K562 (cell line): ENCODE measurements at regions not wholly inside any gene's neighbourhood (a gene's known extent, or its start where the extent isn't known, plus 50 kb on each side); places are given as distances from the start of the nearest gene placed in this dataset.

Experiments
- ATAC-seq: fragments of 200-7000 bp; cut with Tn5 transposase; 3 replicates; pipeline ENCODE4 v1.9.1; 2020; ENCODE audit warnings: moderate library complexity
- BruUV-seq: library from RNA; stranded (reverse); fragments of 400-500 nt; replicated peaks from 2 replicates; lab custom pipeline; 2021; lab: Mats Ljungman, UMichigan
- CTCF ChIA-PET: fragments of 300-600 bp; formaldehyde crosslinking; extraction: SDS; loops from one replicate; lab custom pipeline; 2021; ENCODE audit warnings: low intra/inter-chr PET ratio; lab: Yijun Ruan, JAX
- POLR2A ChIA-PET: fragments of 300-600, 350-650 bp; sonication (Branson Sonifier 250); formaldehyde crosslinking; extraction: SDS; loops from one replicate; lab custom pipeline; 2021; ENCODE audit warnings: antibody characterized with exemption, inconsistent platforms; lab: Yijun Ruan, JAX
- DNase-seq, 4 experiments: peaks; one replicate each; pipeline versions ENCODE4 v3.0.0 to v3.0.0-alpha.2; 2011 to 2018; ENCODE audit warnings: low spot score in 3 of 4, mixed read lengths in 3 of 4; ENCODE audit errors: extremely low read depth in 1 of 4
- FAIRE-seq: peaks from 2 replicates; lab custom pipeline; 2011; peaks lifted over from hg19 to GRCh38; lab: Jason Lieb, UNC
- H2AFZ ChIP-seq: 2 replicates; pipeline ENCODE4 v1.6.0; 2011; ENCODE audit warnings: low read depth, low read length, control low read depth, inconsistent platforms
- H3K27ac ChIP-seq: fragments of 200-600 bp; 3 replicates; pipeline ENCODE4 v1.8.0; 2011; ENCODE audit warnings: low read depth, mild to moderate bottlenecking, control low read depth, inconsistent platforms, low read length, moderate library complexity, mixed read lengths; ENCODE audit errors: extremely low read depth
- H3K27me3 ChIP-seq, 2 experiments: fragments of 300-600 bp in 1 of 2; 2 replicates in 1 of 2; 3 replicates in 1 of 2; pipeline versions ENCODE4 v1.6.0 to v1.8.0; 2011; ENCODE audit warnings: inconsistent platforms in 2 of 2, low read length in 2 of 2, mild to moderate bottlenecking in 1 of 2, mixed read lengths in 1 of 2, moderate library complexity in 1 of 2; ENCODE audit not compliant: control insufficient read depth in 2 of 2, insufficient read depth in 2 of 2
- H3K36me3 ChIP-seq: fragments of 300-600 bp; 3 replicates; pipeline ENCODE4 v1.8.0; 2011; ENCODE audit warnings: mild to moderate bottlenecking, low read length, inconsistent platforms; ENCODE audit not compliant: control insufficient read depth, insufficient read depth
- H3K4me1 ChIP-seq, 2 experiments: fragments of 200-600 bp in 1 of 2; replicated peaks in 1 of 2; 2 replicates in 1 of 2; 3 replicates in 1 of 2; pipeline versions ENCODE4 v1.5.1 to v1.8.0; 2011; ENCODE audit warnings: inconsistent platforms in 2 of 2, low read length in 2 of 2, mild to moderate bottlenecking in 1 of 2, mixed read lengths in 1 of 2, moderate library complexity in 1 of 2; ENCODE audit not compliant: control insufficient read depth in 2 of 2, insufficient read depth in 2 of 2
- H3K4me2 ChIP-seq: 2 replicates; pipeline ENCODE4 v1.6.1; 2011; ENCODE audit warnings: low read length, control low read depth, inconsistent platforms, mixed read lengths; ENCODE audit not compliant: insufficient read depth
- H3K4me3 ChIP-seq: fragments of 200-600 bp; sonication (generic), shearing (Covaris generic); 2 replicates; pipeline ENCODE4 v1.5.1; 2016; ENCODE audit warnings: control low read depth, inconsistent platforms
- H3K79me2 ChIP-seq: fragments of 200-600 bp; 3 replicates; pipeline ENCODE4 v1.8.0; 2011; ENCODE audit warnings: low read length, inconsistent platforms; ENCODE audit not compliant: control insufficient read depth, insufficient read depth
- H3K9ac ChIP-seq, 2 experiments: 2 replicates each; pipeline versions ENCODE4 v1.6.0 to v1.6.1; 2011; ENCODE audit warnings: low read depth in 2 of 2, low read length in 2 of 2, control low read depth in 1 of 2, inconsistent platforms in 1 of 2, mild to moderate bottlenecking in 1 of 2, mixed read lengths in 1 of 2; ENCODE audit not compliant: insufficient read depth in 1 of 2
- H3K9me1 ChIP-seq: one replicate; pipeline ENCODE4 v1.6.0; 2011; ENCODE audit warnings: inconsistent platforms, mild to moderate bottlenecking, low read length, moderate library complexity; ENCODE audit not compliant: control insufficient read depth, insufficient read depth
- H3K9me3 ChIP-seq: replicated peaks from 2 replicates; pipeline ENCODE4 v1.5.1; 2011; ENCODE audit warnings: low read depth, low read length, inconsistent platforms; ENCODE audit not compliant: control insufficient read depth, insufficient read depth
- H4K20me1 ChIP-seq: replicated peaks from 2 replicates; pipeline ENCODE4 v1.6.1; 2011; ENCODE audit warnings: low read length, inconsistent platforms, mixed read lengths; ENCODE audit not compliant: control insufficient read depth, insufficient read depth
- DPF2 ChIP-seq: fragments of 450-650 bp; IDR thresholded peaks from 2 replicates; pipeline ENCODE4 v1.6.1; 2016
- GATAD2B ChIP-seq: fragments of 450-650 bp; IDR thresholded peaks from 2 replicates; pipeline ENCODE4 v1.6.1; 2017; ENCODE audit warnings: mild to moderate bottlenecking, borderline replicate concordance
- ID3 ChIP-seq, 2 experiments: fragments of 250-450 bp in 1 of 2; fragments of 450-650 bp in 1 of 2; sonication (Bioruptor Pico) in 1 of 2; IDR thresholded peaks; 2 replicates each; pipeline versions ENCODE4 v1.6.1 to v1.8.0; 2016 to 2021; ENCODE audit warnings: mild to moderate bottlenecking in 2 of 2, moderate library complexity in 2 of 2, missing compliant biosample characterization in 1 of 2, missing genetic modification characterization in 1 of 2
- MEIS2 ChIP-seq: fragments of 450-650 bp; IDR thresholded peaks from 2 replicates; pipeline ENCODE4 v1.6.1; 2014; ENCODE audit warnings: mild to moderate bottlenecking; ENCODE audit not compliant: partially characterized antibody
- NCOA1 ChIP-seq: fragments of 450-650 bp; IDR thresholded peaks from 2 replicates; pipeline ENCODE4 v1.6.1; 2016; ENCODE audit warnings: low read depth
- NUFIP1 ChIP-seq: fragments of 450-650 bp; IDR thresholded peaks from 2 replicates; pipeline ENCODE4 v1.6.1; 2018; ENCODE audit not compliant: partially characterized antibody
- PTRF ChIP-seq: fragments of 450-650 bp; IDR thresholded peaks from 2 replicates; pipeline ENCODE4 v1.6.1; 2016; ENCODE audit warnings: mild to moderate bottlenecking, missing genetic modification characterization, missing compliant biosample characterization
- SAP30 ChIP-seq: fragments of 200-600 bp; sonication (generic); IDR thresholded peaks from 2 replicates; pipeline ENCODE4 v1.6.1; 2012; ENCODE audit warnings: borderline replicate concordance, low read depth, mild to moderate bottlenecking, moderate library complexity, low read length, control low read depth, inconsistent platforms; ENCODE audit not compliant: insufficient read depth, poor library complexity, severe bottlenecking
- ZC3H4 ChIP-seq: sonication (generic); formaldehyde crosslinking; IDR thresholded peaks from 2 replicates; pipeline ENCODE4 v1.9.0; 2021; ENCODE audit warnings: missing genetic modification reagents, borderline replicate concordance
- ZNF175 ChIP-seq: fragments of 200-800 bp; sonication (Bioruptor generic); IDR thresholded peaks from 2 replicates; pipeline ENCODE4 v1.6.1; 2016; ENCODE audit warnings: low read depth, mild to moderate bottlenecking, missing genetic modification characterization, missing compliant biosample characterization
- ZNF609 ChIP-seq: sonication (generic); formaldehyde crosslinking; IDR thresholded peaks from 2 replicates; pipeline ENCODE4 v1.8.1; 2023; ENCODE audit warnings: missing genetic modification reagents, mild to moderate bottlenecking, borderline replicate concordance
- WGBS: fragments of 100-300 bp; shearing (Covaris generic); methylation state at CpG from one replicate; pipeline ENCODE4 v1.1.6; 2016; ENCODE audit warnings: low coverage, mixed read lengths; ENCODE audit not compliant: insufficient coverage; ENCODE audit errors: missing lambda C conversion rate; 5-methylcytosine and 5-hydroxymethylcytosine counted together
- in situ Hi-C: fragments of 300-500 bp; cut with MboI; formaldehyde crosslinking; loops from 4 replicates; pipeline ENCODE4 v1.15.0; 2018; ENCODE audit warnings: inconsistent platforms, mixed read lengths
- intact Hi-C: fragments of 100-400 bp; cut with micrococcal nuclease; formaldehyde crosslinking; loops from 2 replicates; pipeline ENCODE4 v1.14.2; 2022
- TF ChIP-seq, protein P1 (sequence below), 2 experiments: fragments of 450-650 bp; IDR thresholded peaks; 2 replicates each; pipeline ENCODE4 v1.6.1; 2016
- TF ChIP-seq, protein P2 (sequence below): sonication (generic); formaldehyde crosslinking; IDR thresholded peaks from 2 replicates; pipeline ENCODE4 v1.8.1; 2022; ENCODE audit warnings: missing genetic modification reagents

- no peak overlapping the region for H3K4me2 ChIP-seq
- no peak overlapping the region for H2AFZ ChIP-seq
- FAIRE-seq (no peak), ATAC-seq (no peak), DNase-seq (no peak)
- H4K20me1 ChIP-seq = no peaks in the 10 kb centered on the region
- no peaks in the 10 kb centered on the region for H3K9me1 ChIP-seq
- in situ Hi-C loops (no loop called here), intact Hi-C loops (no loop called here)
- H3K4me1 ChIP-seq = no peaks in the 10 kb centered on the region
- H3K9ac ChIP-seq = no peak overlapping the region
- no peaks in the 10 kb centered on the region for H3K36me3 ChIP-seq
- BruUV-seq = no TSS peak
- H3K27ac ChIP-seq = no peak overlapping the region
- CTCF ChIA-PET = interaction anchor here (0.6 kb wide), 1 partner anchor 1507 kb away, joined by 3 read pairs; no protein-coding TSS in a partner anchor
- WGBS = 0% methylated on average over 4 of the region's 4 CpGs
- H3K4me3 ChIP-seq = no peak overlapping the region
- peaks cover 0 to 16% of the 10 kb centered on the region in 2 experiments; a peak in 3 of 5 replicates for H3K27me3 ChIP-seq
- H3K9me3 ChIP-seq = no peaks in the 10 kb centered on the region
- no peaks in the 10 kb centered on the region for H3K79me2 ChIP-seq
- POLR2A ChIA-PET = interaction anchor here (0.6 to 0.9 kb wide), 2 partner anchors 9 to 161 kb away, joined by 3 to 6 read pairs; no protein-coding TSS in a partner anchor
- TF ChIP-seq NCOA1 (no peak), ZNF175 (no peak), MEIS2 (no peak), NUFIP1 (no peak), GATAD2B (no peak), DPF2 (no peak), ZNF609 (no peak), SAP30 (no peak), ID3 (CRISPR knock-in tag; IDR thresholded peaks at IDR 0.05) (no peak), ID3 (tag; IDR thresholded peaks at IDR 0.05) (no peak), PTRF (tag) (no peak), ZC3H4 (CRISPR knock-in tag) (no peak)
- TF ChIP-seq, protein P1, sequence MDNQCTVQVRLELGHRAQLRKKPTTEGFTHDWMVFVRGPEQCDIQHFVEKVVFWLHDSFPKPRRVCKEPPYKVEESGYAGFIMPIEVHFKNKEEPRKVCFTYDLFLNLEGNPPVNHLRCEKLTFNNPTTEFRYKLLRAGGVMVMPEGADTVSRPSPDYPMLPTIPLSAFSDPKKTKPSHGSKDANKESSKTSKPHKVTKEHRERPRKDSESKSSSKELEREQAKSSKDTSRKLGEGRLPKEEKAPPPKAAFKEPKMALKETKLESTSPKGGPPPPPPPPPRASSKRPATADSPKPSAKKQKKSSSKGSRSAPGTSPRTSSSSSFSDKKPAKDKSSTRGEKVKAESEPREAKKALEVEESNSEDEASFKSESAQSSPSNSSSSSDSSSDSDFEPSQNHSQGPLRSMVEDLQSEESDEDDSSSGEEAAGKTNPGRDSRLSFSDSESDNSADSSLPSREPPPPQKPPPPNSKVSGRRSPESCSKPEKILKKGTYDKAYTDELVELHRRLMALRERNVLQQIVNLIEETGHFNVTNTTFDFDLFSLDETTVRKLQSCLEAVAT (IDR thresholded peaks at IDR 0.05) = no peak
- TF ChIP-seq, protein P2, sequence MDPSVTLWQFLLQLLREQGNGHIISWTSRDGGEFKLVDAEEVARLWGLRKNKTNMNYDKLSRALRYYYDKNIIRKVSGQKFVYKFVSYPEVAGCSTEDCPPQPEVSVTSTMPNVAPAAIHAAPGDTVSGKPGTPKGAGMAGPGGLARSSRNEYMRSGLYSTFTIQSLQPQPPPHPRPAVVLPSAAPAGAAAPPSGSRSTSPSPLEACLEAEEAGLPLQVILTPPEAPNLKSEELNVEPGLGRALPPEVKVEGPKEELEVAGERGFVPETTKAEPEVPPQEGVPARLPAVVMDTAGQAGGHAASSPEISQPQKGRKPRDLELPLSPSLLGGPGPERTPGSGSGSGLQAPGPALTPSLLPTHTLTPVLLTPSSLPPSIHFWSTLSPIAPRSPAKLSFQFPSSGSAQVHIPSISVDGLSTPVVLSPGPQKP (CRISPR knock-in tag) = no peak
These were observed 126.8 kb upstream of the CPSF6 start for GRCh38 chr12:69112616-69113015.
